ENCODE measurements at regions not wholly inside any gene's neighbourhood (a gene's known extent, or its start where the extent isn't known, plus 50 kb on each side); places are given as distances from the start of the nearest gene placed in this dataset.

DNA sequence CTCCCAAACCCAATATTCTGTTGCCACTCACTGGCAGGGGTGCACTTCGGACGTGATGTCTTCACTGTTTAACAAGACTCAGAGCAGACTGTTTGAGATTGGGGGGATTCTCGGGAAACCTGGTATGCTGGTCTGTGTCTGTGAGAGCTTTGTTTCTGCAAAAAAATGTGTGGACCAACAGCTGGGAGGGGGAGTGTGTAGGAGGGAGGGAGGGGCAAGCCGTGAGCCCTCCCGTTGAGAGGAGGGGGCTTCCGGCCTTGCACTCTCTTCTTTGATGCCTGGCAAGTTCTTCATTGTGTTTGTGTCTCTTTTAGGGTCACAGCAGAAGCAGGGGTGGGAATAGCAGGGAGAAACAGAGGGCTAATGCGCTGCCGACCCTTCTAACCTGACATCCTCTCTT is 74.9 kb upstream of the NDN start:
- TF ChIP-seq, protein P1, sequence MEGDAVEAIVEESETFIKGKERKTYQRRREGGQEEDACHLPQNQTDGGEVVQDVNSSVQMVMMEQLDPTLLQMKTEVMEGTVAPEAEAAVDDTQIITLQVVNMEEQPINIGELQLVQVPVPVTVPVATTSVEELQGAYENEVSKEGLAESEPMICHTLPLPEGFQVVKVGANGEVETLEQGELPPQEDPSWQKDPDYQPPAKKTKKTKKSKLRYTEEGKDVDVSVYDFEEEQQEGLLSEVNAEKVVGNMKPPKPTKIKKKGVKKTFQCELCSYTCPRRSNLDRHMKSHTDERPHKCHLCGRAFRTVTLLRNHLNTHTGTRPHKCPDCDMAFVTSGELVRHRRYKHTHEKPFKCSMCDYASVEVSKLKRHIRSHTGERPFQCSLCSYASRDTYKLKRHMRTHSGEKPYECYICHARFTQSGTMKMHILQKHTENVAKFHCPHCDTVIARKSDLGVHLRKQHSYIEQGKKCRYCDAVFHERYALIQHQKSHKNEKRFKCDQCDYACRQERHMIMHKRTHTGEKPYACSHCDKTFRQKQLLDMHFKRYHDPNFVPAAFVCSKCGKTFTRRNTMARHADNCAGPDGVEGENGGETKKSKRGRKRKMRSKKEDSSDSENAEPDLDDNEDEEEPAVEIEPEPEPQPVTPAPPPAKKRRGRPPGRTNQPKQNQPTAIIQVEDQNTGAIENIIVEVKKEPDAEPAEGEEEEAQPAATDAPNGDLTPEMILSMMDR (IDR thresholded peaks at IDR 0.05; ENCODE audit: low read depth, low read length), result no peak
- no peak for TF ChIP-seq POLR2A (IDR thresholded peaks at IDR 0.05; ENCODE audit: extremely low read depth, insufficient read length)
- TF ChIP-seq MAX (IDR thresholded peaks at IDR 0.05; ENCODE audit: low read depth, low read length), result no peak
